Mesenchymal stem cell (in vitro differentiated cells and primary cell): ENCODE measurements at regions not wholly inside any gene's neighbourhood (a gene's known extent, or its start where the extent isn't known, plus 50 kb on each side); places are given as distances from the start of the nearest gene placed in this dataset.

Experiments used
- DNase-seq: peaks from one replicate; pipeline ENCODE4 v3.0.0-alpha.2; 2013
- H2AFZ ChIP-seq: one replicate; pipeline ENCODE4 v1.6.1; 2013; ENCODE audit warnings: low read depth, mild to moderate bottlenecking, control low read depth, inconsistent platforms, low read length, moderate library complexity
- H2AK5ac ChIP-seq: 2 replicates; pipeline ENCODE4 v1.6.1; 2013; ENCODE audit warnings: low read length, moderate library complexity, mild to moderate bottlenecking, inconsistent platforms; ENCODE audit not compliant: severe bottlenecking
- H2BK120ac ChIP-seq: one replicate; pipeline ENCODE4 v1.6.1; 2013; ENCODE audit warnings: low read depth, mild to moderate bottlenecking, inconsistent platforms, low read length, moderate library complexity
- H2BK12ac ChIP-seq, 2 experiments: one replicate each; pipeline ENCODE4 v1.6.1; 2013; ENCODE audit warnings: inconsistent platforms in 2 of 2, low read length in 2 of 2, mild to moderate bottlenecking in 2 of 2, moderate library complexity in 2 of 2, control low read depth in 1 of 2
- H2BK15ac ChIP-seq: one replicate; pipeline ENCODE4 v1.6.1; 2013; ENCODE audit warnings: mild to moderate bottlenecking, low read depth, inconsistent platforms; ENCODE audit not compliant: poor library complexity, severe bottlenecking
- H2BK5ac ChIP-seq: 2 replicates; pipeline ENCODE4 v1.6.1; 2013; ENCODE audit warnings: low read depth, mild to moderate bottlenecking, low read length, control low read depth, inconsistent platforms; ENCODE audit not compliant: poor library complexity, severe bottlenecking
- H3K14ac ChIP-seq, 2 experiments: one replicate each; pipeline ENCODE4 v1.6.1; 2013; ENCODE audit warnings: inconsistent platforms in 2 of 2, low read length in 2 of 2, control low read depth in 1 of 2, mild to moderate bottlenecking in 1 of 2, moderate library complexity in 1 of 2
- H3K18ac ChIP-seq, 2 experiments: one replicate each; pipeline ENCODE4 v1.6.1; 2013; ENCODE audit warnings: inconsistent platforms in 2 of 2, low read length in 2 of 2, control low read depth in 1 of 2, low read depth in 1 of 2, mild to moderate bottlenecking in 1 of 2
- H3K23ac ChIP-seq, 2 experiments: one replicate each; pipeline ENCODE4 v1.6.1; 2013; ENCODE audit warnings: inconsistent platforms in 2 of 2, low read length in 2 of 2, mild to moderate bottlenecking in 2 of 2, moderate library complexity in 2 of 2, control low read depth in 1 of 2
- H3K27ac ChIP-seq: 2 replicates; pipeline ENCODE4 v1.5.1; 2013; ENCODE audit warnings: mild to moderate bottlenecking, moderate library complexity, low read length, control low read depth, inconsistent platforms; ENCODE audit not compliant: poor library complexity, severe bottlenecking
- H3K27me3 ChIP-seq, 2 experiments: 2 replicates each; pipeline versions ENCODE4 v1.6.1 to v1.7.0; 2013; ENCODE audit warnings: low read length in 2 of 2, mild to moderate bottlenecking in 2 of 2, moderate library complexity in 2 of 2, control low read depth in 1 of 2, inconsistent platforms in 1 of 2; ENCODE audit not compliant: control insufficient read depth in 1 of 2, insufficient read depth in 1 of 2
- H3K36me3 ChIP-seq, 2 experiments: 2 replicates each; pipeline versions ENCODE4 v1.6.1 to v1.7.0; 2013; ENCODE audit warnings: low read length in 2 of 2, control low read depth in 1 of 2, inconsistent platforms in 1 of 2, low read depth in 1 of 2, mild to moderate bottlenecking in 1 of 2; ENCODE audit not compliant: insufficient read depth in 2 of 2, control insufficient read depth in 1 of 2
- H3K4ac ChIP-seq, 2 experiments: one replicate each; pipeline ENCODE4 v1.6.1; 2013; ENCODE audit warnings: inconsistent platforms in 2 of 2, low read length in 2 of 2, mild to moderate bottlenecking in 2 of 2, moderate library complexity in 2 of 2, control low read depth in 1 of 2, low read depth in 1 of 2
- H3K4me1 ChIP-seq: 2 replicates; pipeline ENCODE4 v1.6.1; 2013; ENCODE audit warnings: low read depth, low read length, control low read depth; ENCODE audit not compliant: control insufficient read depth, insufficient read depth
- H3K4me2 ChIP-seq: 2 replicates; pipeline ENCODE4 v1.6.1; 2013; ENCODE audit warnings: low read length, mild to moderate bottlenecking, inconsistent platforms; ENCODE audit not compliant: poor library complexity, severe bottlenecking
- H3K4me3 ChIP-seq, 2 experiments: 2 replicates each; pipeline versions ENCODE4 v1.5.1 to v1.7.0; 2013; ENCODE audit warnings: low read length in 2 of 2, mild to moderate bottlenecking in 2 of 2, control low read depth in 1 of 2, low read depth in 1 of 2; ENCODE audit not compliant: insufficient read depth in 1 of 2
- H3K79me1 ChIP-seq: replicated peaks from 2 replicates; pipeline ENCODE4 v1.6.1; 2013; ENCODE audit warnings: mild to moderate bottlenecking, control low read depth, low read length, inconsistent platforms; ENCODE audit not compliant: poor library complexity, severe bottlenecking
- H3K9ac ChIP-seq: 2 replicates; pipeline ENCODE4 v1.7.0; 2013; ENCODE audit warnings: mild to moderate bottlenecking, low read length, moderate library complexity
- H3K9me3 ChIP-seq: 2 replicates; pipeline ENCODE4 v1.7.0; 2013; ENCODE audit warnings: mild to moderate bottlenecking, low read length; ENCODE audit not compliant: control insufficient read depth
- H4K8ac ChIP-seq: one replicate; pipeline ENCODE4 v1.6.1; 2013; ENCODE audit warnings: inconsistent platforms, mild to moderate bottlenecking, low read length, moderate library complexity
- H4K91ac ChIP-seq: one replicate; pipeline ENCODE4 v1.6.1; 2013; ENCODE audit warnings: mild to moderate bottlenecking, low read length, inconsistent platforms
- WGBS: methylation state at CpG from one replicate; pipeline ENCODE4 v1.1.7; 2013; ENCODE audit warnings: mixed read lengths; 5-methylcytosine and 5-hydroxymethylcytosine counted together

- Histone ChIP-seq H2AK5ac (no peak overlapping the region), H3K27me3 (no peaks in the 10 kb centered on the region), H3K36me3 (no peaks in the 10 kb centered on the region), H4K8ac (no peak overlapping the region), H3K4me3 (no peak overlapping the region), H3K23ac (no peak overlapping the region), H3K27ac (no peak overlapping the region), H3K4me1 (no peaks in the 10 kb centered on the region), H3K4me2 (no peak overlapping the region), H4K91ac (no peak overlapping the region), H3K79me1 (no peaks in the 10 kb centered on the region), H3K9ac (no peak overlapping the region), H3K18ac (no peak overlapping the region), H2BK15ac (no peak overlapping the region), H3K4ac (no peak overlapping the region), H2BK12ac (peak overlapping the region in 1 of 2 experiments; percentile 18), H2BK5ac (no peak overlapping the region), H3K14ac (no peak overlapping the region), H2BK120ac (no peak overlapping the region), H3K9me3 (peaks cover 6% of the 10 kb centered on the region), H2AFZ (no peak overlapping the region)
- 71% methylated on average over 2 of the region's 4 CpGs for WGBS
- DNase-seq = peak; percentile 24
Observed at GRCh38 chr6:147752689-147753403, 244.4 kb downstream of the SAMD5 start.

- H3K27me3 ChIP-seq = no peaks in the 10 kb centered on the region
- H3K27ac ChIP-seq = no peak overlapping the region
- H2AFZ ChIP-seq = no peak overlapping the region
- H3K79me1 ChIP-seq = no peaks in the 10 kb centered on the region
- H2BK15ac ChIP-seq = no peak overlapping the region
- no peak overlapping the region for H3K9ac ChIP-seq
- H4K91ac ChIP-seq = no peak overlapping the region
- H2BK12ac ChIP-seq = no peak overlapping the region
- H3K4me2 ChIP-seq = no peak overlapping the region
- H3K18ac ChIP-seq = no peak overlapping the region
- H2BK5ac ChIP-seq = no peak overlapping the region
- WGBS = 74% methylated on average over 2 of the region's 3 CpGs
- H2BK120ac ChIP-seq = no peak overlapping the region
- H3K4ac ChIP-seq = no peak overlapping the region
- no peaks in the 10 kb centered on the region for H3K4me1 ChIP-seq
- H3K14ac ChIP-seq = no peak overlapping the region
- no peaks in the 10 kb centered on the region for H3K36me3 ChIP-seq
- H3K4me3 ChIP-seq = no peak overlapping the region
- no peak overlapping the region for H3K23ac ChIP-seq
- DNase-seq = no peak
- peaks cover 6% of the 10 kb centered on the region for H3K9me3 ChIP-seq
- H2AK5ac ChIP-seq = no peak overlapping the region
- H4K8ac ChIP-seq = no peak overlapping the region
Observed at GRCh38 chr6:147755999-147756398, 247.5 kb downstream of the SAMD5 start.

GRCh38 chr6:147756891-147757290, 248.4 kb downstream of the SAMD5 start:
- Histone ChIP-seq H3K27me3 (no peaks in the 10 kb centered on the region), H3K79me1 (no peaks in the 10 kb centered on the region), H2BK5ac (no peak overlapping the region), H3K4me1 (no peaks in the 10 kb centered on the region), H3K27ac (no peak overlapping the region), H2AK5ac (no peak overlapping the region), H4K91ac (no peak overlapping the region), H2BK12ac (no peak overlapping the region), H3K4me3 (no peak overlapping the region), H4K8ac (no peak overlapping the region), H3K23ac (no peak overlapping the region), H2BK15ac (no peak overlapping the region), H2AFZ (no peak overlapping the region), H3K14ac (no peak overlapping the region), H3K4ac (no peak overlapping the region), H3K18ac (no peak overlapping the region), H3K4me2 (no peak overlapping the region), H3K36me3 (no peaks in the 10 kb centered on the region), H2BK120ac (no peak overlapping the region), H3K9ac (no peak overlapping the region), H3K9me3 (peaks cover 6% of the 10 kb centered on the region)
- no peak for DNase-seq
- 88% methylated on average over 2 of the region's 3 CpGs for WGBS

GRCh38 chr6:147757291-147757690, 248.8 kb downstream of the SAMD5 start:
- Histone ChIP-seq H3K4me1 (no peaks in the 10 kb centered on the region), H3K9ac (no peak overlapping the region), H3K9me3 (peaks cover 6% of the 10 kb centered on the region), H4K91ac (no peak overlapping the region), H2BK12ac (no peak overlapping the region), H3K79me1 (no peaks in the 10 kb centered on the region), H2BK15ac (no peak overlapping the region), H3K4me3 (no peak overlapping the region), H2AFZ (no peak overlapping the region), H3K4ac (no peak overlapping the region), H3K4me2 (no peak overlapping the region), H4K8ac (no peak overlapping the region), H3K14ac (no peak overlapping the region), H2BK5ac (no peak overlapping the region), H2AK5ac (no peak overlapping the region), H3K23ac (no peak overlapping the region), H3K36me3 (no peaks in the 10 kb centered on the region), H3K27ac (no peak overlapping the region), H3K27me3 (no peaks in the 10 kb centered on the region), H2BK120ac (no peak overlapping the region), H3K18ac (no peak overlapping the region)
- peak; percentile 7 for DNase-seq
